ENCODE measurements at regions not wholly inside any gene's neighbourhood (a gene's known extent, or its start where the extent isn't known, plus 50 kb on each side); places are given as distances from the start of the nearest gene placed in this dataset.
"Not testable (repeated sequence)": the region's sequence is repeated elsewhere in the genome, so short reads cannot be mapped to it uniquely, and the experiment has no call there.

- not testable (repeated sequence) for DNase-seq (ENCODE audit: low spot score); H3K4me1 ChIP-seq; H3K27ac ChIP-seq; H3K27me3 ChIP-seq; H3K9me3 ChIP-seq; H3K4me3 ChIP-seq; H3K36me3 ChIP-seq
Measured at GRCh38 chr11:14573539-14574057, 53.4 kb upstream of the PSMA1 start.

DNA sequence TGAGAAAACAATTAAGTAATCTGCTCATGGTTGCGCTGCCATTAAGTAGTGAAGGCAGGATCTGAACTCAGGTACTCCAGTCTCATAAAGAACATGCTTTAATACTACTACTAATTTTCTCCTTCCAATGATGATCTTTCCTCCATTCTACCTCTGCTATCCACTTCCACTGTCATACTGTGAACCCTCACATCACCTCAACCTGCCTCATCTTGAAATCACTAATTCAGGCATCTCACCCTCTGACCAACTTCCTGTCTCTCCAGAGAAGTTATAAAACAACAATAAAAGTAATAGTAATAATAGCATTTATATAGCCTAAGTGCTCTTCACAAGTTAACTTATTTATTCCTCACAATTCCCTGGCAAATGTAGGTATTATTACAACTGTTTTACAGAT, 57.1 kb upstream of the PSMA1 start:
- Histone ChIP-seq H3K4me3 (no peak overlapping the region), H3K27me3 (no peaks in the 10 kb centered on the region), H3K36me3 (no peaks in the 10 kb centered on the region), H3K9me3 (no peaks in the 10 kb centered on the region), H3K27ac (no peak overlapping the region), H3K4me1 (peaks cover 0 to 12% of the 10 kb centered on the region in 2 donors)
- no peak for DNase-seq (ENCODE audit: low spot score)
- TF ChIP-seq, protein P1, sequence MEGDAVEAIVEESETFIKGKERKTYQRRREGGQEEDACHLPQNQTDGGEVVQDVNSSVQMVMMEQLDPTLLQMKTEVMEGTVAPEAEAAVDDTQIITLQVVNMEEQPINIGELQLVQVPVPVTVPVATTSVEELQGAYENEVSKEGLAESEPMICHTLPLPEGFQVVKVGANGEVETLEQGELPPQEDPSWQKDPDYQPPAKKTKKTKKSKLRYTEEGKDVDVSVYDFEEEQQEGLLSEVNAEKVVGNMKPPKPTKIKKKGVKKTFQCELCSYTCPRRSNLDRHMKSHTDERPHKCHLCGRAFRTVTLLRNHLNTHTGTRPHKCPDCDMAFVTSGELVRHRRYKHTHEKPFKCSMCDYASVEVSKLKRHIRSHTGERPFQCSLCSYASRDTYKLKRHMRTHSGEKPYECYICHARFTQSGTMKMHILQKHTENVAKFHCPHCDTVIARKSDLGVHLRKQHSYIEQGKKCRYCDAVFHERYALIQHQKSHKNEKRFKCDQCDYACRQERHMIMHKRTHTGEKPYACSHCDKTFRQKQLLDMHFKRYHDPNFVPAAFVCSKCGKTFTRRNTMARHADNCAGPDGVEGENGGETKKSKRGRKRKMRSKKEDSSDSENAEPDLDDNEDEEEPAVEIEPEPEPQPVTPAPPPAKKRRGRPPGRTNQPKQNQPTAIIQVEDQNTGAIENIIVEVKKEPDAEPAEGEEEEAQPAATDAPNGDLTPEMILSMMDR (IDR thresholded peaks at IDR 0.05): no peak

- Histone ChIP-seq H3K4me1 (peaks cover 0 to 12% of the 10 kb centered on the region in 2 donors), H3K4me3 (no peak overlapping the region), H3K9me3 (no peaks in the 10 kb centered on the region), H3K36me3 (no peaks in the 10 kb centered on the region), H3K27me3 (no peaks in the 10 kb centered on the region), H3K27ac (peak overlapping the region in 1 of 2 donors; percentile 47)
- DNase-seq (ENCODE audit: low spot score): no peak
- TF ChIP-seq, protein P1 (IDR thresholded peaks at IDR 0.05): no peak
Measured at GRCh38 chr11:14577835-14578529, 57.8 kb upstream of the PSMA1 start.

GRCh38 chr11:14578541-14578956, 58.4 kb upstream of the PSMA1 start:
- TF ChIP-seq, protein P1 (IDR thresholded peaks at IDR 0.05): no peak
- Histone ChIP-seq H3K4me1 (peaks cover 0 to 12% of the 10 kb centered on the region in 2 donors), H3K36me3 (no peaks in the 10 kb centered on the region), H3K4me3 (no peak overlapping the region), H3K27me3 (no peaks in the 10 kb centered on the region), H3K27ac (peak overlapping the region in 1 of 2 donors; percentile 47), H3K9me3 (no peaks in the 10 kb centered on the region)
- no peak for DNase-seq (ENCODE audit: low spot score)

- Histone ChIP-seq H3K27me3 (no peaks in the 10 kb centered on the region), H3K27ac (no peak overlapping the region), H3K9me3 (no peaks in the 10 kb centered on the region), H3K4me3 (no peak overlapping the region), H3K36me3 (no peaks in the 10 kb centered on the region), H3K4me1 (peaks cover 0 to 12% of the 10 kb centered on the region in 2 donors)
- TF ChIP-seq, protein P1 (IDR thresholded peaks at IDR 0.05): no peak
- no peak for DNase-seq (ENCODE audit: low spot score)
Measured at GRCh38 chr11:14579646-14580045, 59.5 kb upstream of the PSMA1 start.

DNA sequence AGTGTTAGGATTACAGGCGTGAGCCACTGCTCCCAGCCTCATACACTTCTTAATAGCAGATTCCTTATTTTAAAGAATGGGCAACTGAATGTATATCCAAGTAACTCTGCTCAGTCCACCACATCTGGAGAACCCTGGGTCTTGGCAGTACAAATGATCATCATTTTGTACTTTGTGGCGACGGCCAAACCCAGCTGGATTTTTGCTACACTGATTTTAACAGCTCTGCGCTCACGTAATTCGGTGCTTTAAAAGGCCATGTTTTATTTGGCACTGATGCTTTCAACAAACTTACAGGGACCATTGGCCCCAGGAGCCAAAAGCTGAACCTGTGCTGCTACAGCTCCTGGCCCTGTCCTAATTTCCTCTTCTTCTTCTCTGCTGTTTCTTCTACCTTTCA, 60.8 kb upstream of the PDE3B start:
- DNase-seq (ENCODE audit: low spot score): peak; percentile 62

More for the DNA sequence above, 60.8 kb upstream of the PDE3B start:
- H3K4me3 ChIP-seq: no peak overlapping the region
- no peaks in the 10 kb centered on the region for H3K9me3 ChIP-seq
- TF ChIP-seq, protein P1 (IDR thresholded peaks at IDR 0.05): no peak
- H3K27ac ChIP-seq: peak overlapping the region; percentile 62 to 63
- no peaks in the 10 kb centered on the region for H3K36me3 ChIP-seq
- peaks cover 0 to 12% of the 10 kb centered on the region in 2 donors for H3K4me1 ChIP-seq
- H3K27me3 ChIP-seq: no peaks in the 10 kb centered on the region

Data from right atrium auricular region (tissue), 2 donors.